ENCODE measurements at regions not wholly inside any gene's neighbourhood (a gene's known extent, or its start where the extent isn't known, plus 50 kb on each side); places are given as distances from the start of the nearest gene placed in this dataset.

DNA sequence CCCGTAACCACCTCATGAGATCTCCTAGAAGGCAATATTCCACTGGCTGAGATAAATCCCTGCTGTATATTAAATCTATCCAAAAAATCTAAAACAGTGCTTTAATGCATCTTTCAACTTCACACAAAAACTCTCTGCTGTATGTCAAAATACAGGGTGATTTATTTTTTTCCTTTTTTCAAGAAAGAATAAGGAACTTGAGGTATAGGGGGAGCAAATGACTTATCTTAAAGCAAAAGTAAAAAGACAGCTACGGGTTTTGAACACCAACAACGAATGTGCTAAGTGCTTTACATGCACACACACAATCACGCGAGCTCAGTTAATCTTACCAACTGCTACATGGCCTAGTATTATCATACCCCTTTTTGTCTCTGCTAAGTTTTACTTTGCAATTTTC lies 168.9 kb upstream of the PHF14 start:
- TF ChIP-seq, protein P1, sequence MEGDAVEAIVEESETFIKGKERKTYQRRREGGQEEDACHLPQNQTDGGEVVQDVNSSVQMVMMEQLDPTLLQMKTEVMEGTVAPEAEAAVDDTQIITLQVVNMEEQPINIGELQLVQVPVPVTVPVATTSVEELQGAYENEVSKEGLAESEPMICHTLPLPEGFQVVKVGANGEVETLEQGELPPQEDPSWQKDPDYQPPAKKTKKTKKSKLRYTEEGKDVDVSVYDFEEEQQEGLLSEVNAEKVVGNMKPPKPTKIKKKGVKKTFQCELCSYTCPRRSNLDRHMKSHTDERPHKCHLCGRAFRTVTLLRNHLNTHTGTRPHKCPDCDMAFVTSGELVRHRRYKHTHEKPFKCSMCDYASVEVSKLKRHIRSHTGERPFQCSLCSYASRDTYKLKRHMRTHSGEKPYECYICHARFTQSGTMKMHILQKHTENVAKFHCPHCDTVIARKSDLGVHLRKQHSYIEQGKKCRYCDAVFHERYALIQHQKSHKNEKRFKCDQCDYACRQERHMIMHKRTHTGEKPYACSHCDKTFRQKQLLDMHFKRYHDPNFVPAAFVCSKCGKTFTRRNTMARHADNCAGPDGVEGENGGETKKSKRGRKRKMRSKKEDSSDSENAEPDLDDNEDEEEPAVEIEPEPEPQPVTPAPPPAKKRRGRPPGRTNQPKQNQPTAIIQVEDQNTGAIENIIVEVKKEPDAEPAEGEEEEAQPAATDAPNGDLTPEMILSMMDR (IDR thresholded peaks at IDR 0.05; ENCODE audit: low read length), result no peak
- no peak for TF ChIP-seq EZH2 (IDR thresholded peaks at IDR 0.05; ENCODE audit: borderline replicate concordance, low read length)

All from OCI-LY1 (cell line).